Hypothalamus (tissue), 51 donors: ENCODE measurements at regions not wholly inside any gene's neighbourhood (a gene's known extent, or its start where the extent isn't known, plus 50 kb on each side); places are given as distances from the start of the nearest gene placed in this dataset.
A peak's percentile ranks its signal among the peaks of the same experiment; 100 is the strongest.

Experiments used
- DNase-seq, 51 donors: peaks; one replicate each; lab custom pipeline; 2025; lab: John Stamatoyannopoulos, UW

GRCh38 chr7:91515961-91516360, 251.7 kb downstream of the FZD1 start:
- no peak for DNase-seq

- DNase-seq = no peak
Observed at GRCh38 chr7:91517201-91517785, 253.1 kb downstream of the FZD1 start.

GRCh38 chr7:91518058-91518457, 253.8 kb downstream of the FZD1 start:
- DNase-seq = no peak

GRCh38 chr7:91519241-91520158, 255.3 kb downstream of the FZD1 start:
- peak in 1 of 51 donors; percentile 0 for DNase-seq

GRCh38 chr7:91520645-91521044, 256.4 kb downstream of the FZD1 start:
- no peak for DNase-seq

GRCh38 chr7:91526404-91526803, 262.2 kb downstream of the FZD1 start:
- DNase-seq = no peak

GRCh38 chr7:91527460-91527859, 263.2 kb downstream of the FZD1 start:
- DNase-seq = no peak

GRCh38 chr7:91533996-91534395, 269.8 kb downstream of the FZD1 start:
- no peak for DNase-seq

GRCh38 chr7:91537260-91538152, 273.3 kb downstream of the FZD1 start:
- DNase-seq = no peak

GRCh38 chr7:91541641-91542040, 277.4 kb downstream of the FZD1 start:
- no peak for DNase-seq

GRCh38 chr7:91543646-91544045, 279.4 kb downstream of the FZD1 start:
- no peak for DNase-seq

- no peak for DNase-seq
Observed at GRCh38 chr7:91549878-91550277, 285.6 kb downstream of the FZD1 start.

- DNase-seq = no peak
Observed at GRCh38 chr7:91550931-91551330, 286.7 kb downstream of the FZD1 start.

- DNase-seq = no peak
Observed at GRCh38 chr7:91551377-91552175, 287.3 kb downstream of the FZD1 start.

GRCh38 chr7:91553410-91553895, 289.2 kb downstream of the FZD1 start:
- DNase-seq = no peak

GRCh38 chr7:91554883-91555282, 290.6 kb downstream of the FZD1 start:
- DNase-seq = no peak

- no peak for DNase-seq
Observed at GRCh38 chr7:91556239-91556638, 292.0 kb downstream of the FZD1 start.

GRCh38 chr7:91556956-91557650, 292.9 kb downstream of the FZD1 start:
- DNase-seq = no peak

GRCh38 chr7:91557789-91558404, 293.7 kb downstream of the FZD1 start:
- peak in 8 of 51 donors; percentile 1 to 54 (median 20) for DNase-seq
